ENCODE measurements at regions not wholly inside any gene's neighbourhood (a gene's known extent, or its start where the extent isn't known, plus 50 kb on each side); places are given as distances from the start of the nearest gene placed in this dataset.

DNA sequence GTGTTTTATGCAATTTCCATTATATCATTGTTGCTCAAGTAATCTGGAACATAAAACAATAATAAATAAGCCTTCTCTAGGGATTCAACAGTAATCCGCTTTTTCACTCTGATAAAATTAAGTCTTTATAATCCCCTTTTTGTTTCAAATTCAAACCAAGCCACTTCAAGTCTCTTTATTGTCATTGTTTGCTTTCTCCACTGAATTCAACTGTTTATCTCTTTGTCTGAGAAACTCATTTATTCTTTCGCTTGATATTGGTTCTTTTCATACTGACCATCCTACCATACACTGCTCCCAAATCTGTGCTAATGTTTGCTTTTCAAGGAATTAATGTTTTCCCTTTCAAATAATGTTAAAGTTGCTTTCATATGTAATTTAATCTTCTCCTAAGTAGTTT is 550.4 kb upstream of the PCDH15 start:
- TF ChIP-seq, protein P1, sequence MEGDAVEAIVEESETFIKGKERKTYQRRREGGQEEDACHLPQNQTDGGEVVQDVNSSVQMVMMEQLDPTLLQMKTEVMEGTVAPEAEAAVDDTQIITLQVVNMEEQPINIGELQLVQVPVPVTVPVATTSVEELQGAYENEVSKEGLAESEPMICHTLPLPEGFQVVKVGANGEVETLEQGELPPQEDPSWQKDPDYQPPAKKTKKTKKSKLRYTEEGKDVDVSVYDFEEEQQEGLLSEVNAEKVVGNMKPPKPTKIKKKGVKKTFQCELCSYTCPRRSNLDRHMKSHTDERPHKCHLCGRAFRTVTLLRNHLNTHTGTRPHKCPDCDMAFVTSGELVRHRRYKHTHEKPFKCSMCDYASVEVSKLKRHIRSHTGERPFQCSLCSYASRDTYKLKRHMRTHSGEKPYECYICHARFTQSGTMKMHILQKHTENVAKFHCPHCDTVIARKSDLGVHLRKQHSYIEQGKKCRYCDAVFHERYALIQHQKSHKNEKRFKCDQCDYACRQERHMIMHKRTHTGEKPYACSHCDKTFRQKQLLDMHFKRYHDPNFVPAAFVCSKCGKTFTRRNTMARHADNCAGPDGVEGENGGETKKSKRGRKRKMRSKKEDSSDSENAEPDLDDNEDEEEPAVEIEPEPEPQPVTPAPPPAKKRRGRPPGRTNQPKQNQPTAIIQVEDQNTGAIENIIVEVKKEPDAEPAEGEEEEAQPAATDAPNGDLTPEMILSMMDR (IDR thresholded peaks at IDR 0.05; ENCODE audit: low read length), result no peak
- no peak for TF ChIP-seq EZH2phosphoT487 (IDR thresholded peaks at IDR 0.05; ENCODE audit: low read length)
